B cell (primary cell): ENCODE measurements at regions not wholly inside any gene's neighbourhood (a gene's known extent, or its start where the extent isn't known, plus 50 kb on each side); places are given as distances from the start of the nearest gene placed in this dataset.

ENCODE experiments used
- ATAC-seq: fragments of 200-7000 bp; cut with Tn5 transposase; one replicate; pipeline ENCODE4 v1.10.0; 2021; ENCODE audit warnings: low read depth, mild to moderate bottlenecking, moderate number of reproducible peaks, moderate library complexity
- CTCF ChIA-PET: fragments of 350-600 bp; sonication (Branson Sonifier 250); formaldehyde crosslinking; loops from one replicate; lab custom pipeline; 2021; ENCODE audit warnings: antibody characterized with exemption, inconsistent platforms; lab: Charles Lee
- POLR2A ChIA-PET: fragments of 350-600 bp; sonication (Branson Sonifier 250); formaldehyde crosslinking; loops from one replicate; lab custom pipeline; 2021; ENCODE audit warnings: antibody characterized with exemption; lab: Charles Lee
- DNase-seq: peaks from one replicate; pipeline ENCODE4 v3.0.0; 2013
- H2AFZ ChIP-seq: 2 replicates; pipeline ENCODE4 v1.6.1; 2012; ENCODE audit warnings: mild to moderate bottlenecking, low read depth, low read length; ENCODE audit not compliant: insufficient read depth, poor library complexity, severe bottlenecking
- H3K27ac ChIP-seq, 2 donors: 1 replicate in 1 of 2; 2 replicates in 1 of 2; pipeline ENCODE4 v1.5.1; 2012 to 2013; ENCODE audit warnings: low read length in 2 of 2, mild to moderate bottlenecking in 2 of 2, moderate library complexity in 1 of 2
- H3K27me3 ChIP-seq, 4 experiments: fragments of 200-600 bp in 1 of 4; sonication (generic) in 1 of 4; replicated peaks in 1 of 4; 1 replicate in 2 of 4; 2 replicates in 2 of 4; pipeline versions ENCODE4 v1.6.1 to v1.7.0; 2013 to 2016; ENCODE audit warnings: low read length in 3 of 4, mild to moderate bottlenecking in 2 of 4, mixed read lengths in 1 of 4, moderate library complexity in 1 of 4; ENCODE audit not compliant: insufficient read depth in 4 of 4, control insufficient read depth in 3 of 4; ENCODE audit errors: control extremely low read depth in 1 of 4
- H3K36me3 ChIP-seq, 2 experiments: replicated peaks in 1 of 2; 1 replicate in 1 of 2; 2 replicates in 1 of 2; pipeline versions ENCODE4 v1.6.1 to v1.7.1; 2013; ENCODE audit warnings: low read length in 1 of 2; ENCODE audit not compliant: insufficient read depth in 2 of 2, control insufficient read depth in 1 of 2; ENCODE audit errors: control extremely low read depth in 1 of 2, extremely low read depth in 1 of 2
- H3K4me1 ChIP-seq, 2 donors: fragments of 200-600 bp in 1 of 2; sonication (generic) in 1 of 2; 1 replicate in 1 of 2; 2 replicates in 1 of 2; pipeline versions ENCODE4 v1.5.1 to v1.6.1; 2013 to 2017; ENCODE audit warnings: low read length in 2 of 2; ENCODE audit not compliant: control insufficient read depth in 2 of 2, insufficient read depth in 2 of 2
- H3K4me2 ChIP-seq: replicated peaks from 2 replicates; pipeline ENCODE3; 2012; ENCODE audit warnings: mild to moderate bottlenecking, low read depth, low read length; ENCODE audit not compliant: poor library complexity, severe bottlenecking
- H3K4me3 ChIP-seq, 5 experiments: fragments of 200-600 bp in 1 of 5; sonication (generic) in 1 of 5; 1 replicate in 3 of 5; 2 replicates in 2 of 5; pipeline versions ENCODE4 v1.5.1 to v1.7.0; 2011 to 2016; ENCODE audit warnings: low read length in 4 of 5, mild to moderate bottlenecking in 4 of 5, low read depth in 2 of 5, control low read depth in 1 of 5, moderate library complexity in 1 of 5; ENCODE audit not compliant: insufficient read depth in 1 of 5; ENCODE audit errors: control extremely low read depth in 1 of 5, extremely low read depth in 1 of 5
- H3K79me2 ChIP-seq: fragments of 200-600 bp; sonication (generic); one replicate; pipeline ENCODE4 v1.6.0; 2016; ENCODE audit warnings: low read length; ENCODE audit not compliant: control insufficient read depth, insufficient read depth
- H3K9ac ChIP-seq: fragments of 200-600 bp; sonication (generic); 2 replicates; pipeline ENCODE4 v1.6.1; 2017; ENCODE audit warnings: mild to moderate bottlenecking, low read length, moderate library complexity
- H3K9me3 ChIP-seq, 3 donors: one replicate each; pipeline versions ENCODE4 v1.6.1 to v1.7.1; 2013; ENCODE audit warnings: low read length in 2 of 3; ENCODE audit not compliant: control insufficient read depth in 2 of 3, insufficient read depth in 1 of 3; ENCODE audit errors: control extremely low read depth in 1 of 3
- H4K20me1 ChIP-seq: 2 replicates; pipeline ENCODE4 v1.6.0; 2012; ENCODE audit warnings: mild to moderate bottlenecking, low read length; ENCODE audit not compliant: insufficient read depth, control insufficient read depth, poor library complexity, severe bottlenecking
- H3K27ac Mint-ChIP-seq: one replicate; pipeline ENCODE4 v1.8.0; 2021; ENCODE audit warnings: mixed read lengths
- H3K27me3 Mint-ChIP-seq: one replicate; pipeline ENCODE4 v1.8.0; 2021; ENCODE audit warnings: mixed read lengths
- H3K4me1 Mint-ChIP-seq: one replicate; pipeline ENCODE4 v1.8.0; 2021; ENCODE audit warnings: mixed read lengths
- H3K4me3 Mint-ChIP-seq: one replicate; pipeline ENCODE4 v1.8.0; 2021; ENCODE audit warnings: mixed read lengths
- H3K9me3 Mint-ChIP-seq: one replicate; pipeline ENCODE4 v1.8.0; 2022; ENCODE audit warnings: mixed read lengths; ENCODE audit not compliant: insufficient read depth
- CTCF ChIP-seq: fragments of 200-600 bp; IDR thresholded peaks from one replicate; pipeline ENCODE4 v1.8.0; 2022; ENCODE audit warnings: antibody characterized with exemption, mild to moderate bottlenecking
- EZH2 ChIP-seq: IDR thresholded peaks from 2 replicates; pipeline ENCODE4 v1.6.1; 2012; ENCODE audit warnings: borderline replicate concordance, low read depth, mild to moderate bottlenecking, moderate library complexity, low read length; ENCODE audit not compliant: insufficient read depth, poor library complexity, severe bottlenecking
- WGBS: methylation state at CpG from one replicate; pipeline ENCODE4 v1.1.5; 2013; ENCODE audit warnings: missing lambda C conversion rate; ENCODE audit not compliant: insufficient coverage; 5-methylcytosine and 5-hydroxymethylcytosine counted together
- intact Hi-C: fragments of 100-400 bp; cut with micrococcal nuclease; formaldehyde crosslinking; loops from one replicate; pipeline ENCODE4 v1.10.0; 2022

- CTCF ChIA-PET = no interaction called here
- WGBS = 78% methylated on average over 10 of the region's 11 CpGs
Measured at GRCh38 chr13:99693852-99694611, 192.8 kb downstream of the TM9SF2 start.

More at GRCh38 chr13:99693852-99694611, 192.8 kb downstream of the TM9SF2 start:
- POLR2A ChIA-PET = no interaction called here
- Histone ChIP-seq H3K27ac (no peak overlapping the region), H3K36me3 (no peaks in the 10 kb centered on the region), H3K27me3 (no peaks in the 10 kb centered on the region), H3K4me3 (no peak overlapping the region), H3K79me2 (no peaks in the 10 kb centered on the region), H3K9me3 (no peaks in the 10 kb centered on the region), H4K20me1 (no peaks in the 10 kb centered on the region), H3K4me2 (no peak overlapping the region), H3K9ac (no peak overlapping the region), H3K4me1 (no peaks in the 10 kb centered on the region), H2AFZ (no peak overlapping the region)
- intact Hi-C loops = no loop called here
- DNase-seq (no peak), ATAC-seq (no peak)
- Mint-ChIP-seq H3K27ac (no peak overlapping the region), H3K9me3 (no peaks in the 10 kb centered on the region), H3K4me1 (peaks cover 10% of the 10 kb centered on the region), H3K4me3 (no peak overlapping the region), H3K27me3 (no peaks in the 10 kb centered on the region)
- TF ChIP-seq CTCF = no peak
- TF ChIP-seq EZH2 = no peak
